Astrocyte of the spinal cord (primary cell): ENCODE measurements at regions not wholly inside any gene's neighbourhood (a gene's known extent, or its start where the extent isn't known, plus 50 kb on each side); places are given as distances from the start of the nearest gene placed in this dataset.

Experiments
- DNase-seq: peaks from one replicate; pipeline ENCODE4 v3.0.0; 2011; ENCODE audit warnings: low read depth, low spot score
- H3K4me3 ChIP-seq: 2 replicates; pipeline ENCODE4 v1.5.1; 2011; ENCODE audit warnings: low read depth, mild to moderate bottlenecking, low read length, moderate library complexity
- CTCF ChIP-seq: IDR thresholded peaks from 2 replicates; pipeline ENCODE4 v1.5.1; 2012; ENCODE audit warnings: low read depth, mild to moderate bottlenecking, low read length, inconsistent platforms
- in situ Hi-C: cut with HindIII; loops from 2 replicates; pipeline ENCODE4 v1.10.0; 2017; ENCODE audit warnings: low sequenced_read_pairs

- DNase-seq, result no peak
- in situ Hi-C loops, result no loop called here
These were observed 322.6 kb downstream of the LTN1 start for GRCh38 chr21:28669971-28670653.

GRCh38 chr21:28669321-28669720 lies 323.4 kb downstream of the LTN1 start:
- H3K4me3 ChIP-seq, result no peak overlapping the region
- in situ Hi-C loops, result no loop called here
- DNase-seq, result no peak
- TF ChIP-seq CTCF, result no peak

More at GRCh38 chr21:28669971-28670653, 322.6 kb downstream of the LTN1 start:
- TF ChIP-seq CTCF, result no peak
- no peak overlapping the region for H3K4me3 ChIP-seq

- in situ Hi-C loops, result no loop called here
- TF ChIP-seq CTCF, result no peak
- no peak for DNase-seq
These were observed 328.9 kb downstream of the LTN1 start for GRCh38 chr21:28663754-28664153.

GRCh38 chr21:28663111-28663693 lies 329.5 kb downstream of the LTN1 start:
- TF ChIP-seq CTCF, result no peak
- in situ Hi-C loops, result no loop called here
- no peak overlapping the region for H3K4me3 ChIP-seq
- no peak for DNase-seq

More at GRCh38 chr21:28663754-28664153, 328.9 kb downstream of the LTN1 start:
- no peak overlapping the region for H3K4me3 ChIP-seq

GRCh38 chr21:28657566-28657965 lies 335.1 kb downstream of the LTN1 start:
- no peak overlapping the region for H3K4me3 ChIP-seq
- in situ Hi-C loops, result no loop called here
- no peak for TF ChIP-seq CTCF
- DNase-seq, result no peak

GRCh38 chr21:28655471-28655870 lies 337.2 kb downstream of the LTN1 start:
- in situ Hi-C loops, result no loop called here
- no peak overlapping the region for H3K4me3 ChIP-seq
- no peak for TF ChIP-seq CTCF
- no peak for DNase-seq
